Osteocyte (in vitro differentiated cells): ENCODE measurements at regions not wholly inside any gene's neighbourhood (a gene's known extent, or its start where the extent isn't known, plus 50 kb on each side); places are given as distances from the start of the nearest gene placed in this dataset.

Source experiments
- DNase-seq: peaks from one replicate; pipeline ENCODE4 v3.0.0; 2021; ENCODE audit warnings: mixed read lengths; ENCODE audit not compliant: unreplicated experiment; ENCODE audit errors: extremely low spot score
- H3K27ac Mint-ChIP-seq: one replicate; pipeline ENCODE4 v1.8.0; 2021; ENCODE audit warnings: mild to moderate bottlenecking, mixed read lengths; ENCODE audit not compliant: unreplicated experiment
- H3K27me3 Mint-ChIP-seq: one replicate; pipeline ENCODE4 v1.8.0; 2021; ENCODE audit warnings: mixed read lengths; ENCODE audit not compliant: unreplicated experiment
- H3K36me3 Mint-ChIP-seq: one replicate; pipeline ENCODE4 v1.8.0; 2021; ENCODE audit warnings: mixed read lengths; ENCODE audit not compliant: unreplicated experiment
- H3K4me1 Mint-ChIP-seq: one replicate; pipeline ENCODE4 v1.8.0; 2021; ENCODE audit warnings: mixed read lengths; ENCODE audit not compliant: unreplicated experiment
- H3K4me3 Mint-ChIP-seq: one replicate; pipeline ENCODE4 v1.8.0; 2021; ENCODE audit warnings: mild to moderate bottlenecking, moderate library complexity, mixed read lengths; ENCODE audit not compliant: unreplicated experiment
- H3K9me3 Mint-ChIP-seq: one replicate; pipeline ENCODE4 v1.8.0; 2021; ENCODE audit warnings: mixed read lengths; ENCODE audit not compliant: unreplicated experiment
- TF ChIP-seq, protein P1 (sequence below): fragments of 200-600 bp; sonication (generic); IDR thresholded peaks from 2 replicates; pipeline ENCODE4 v1.5.0; 2021; ENCODE audit warnings: antibody characterized with exemption, mild to moderate bottlenecking, moderate library complexity

DNA sequence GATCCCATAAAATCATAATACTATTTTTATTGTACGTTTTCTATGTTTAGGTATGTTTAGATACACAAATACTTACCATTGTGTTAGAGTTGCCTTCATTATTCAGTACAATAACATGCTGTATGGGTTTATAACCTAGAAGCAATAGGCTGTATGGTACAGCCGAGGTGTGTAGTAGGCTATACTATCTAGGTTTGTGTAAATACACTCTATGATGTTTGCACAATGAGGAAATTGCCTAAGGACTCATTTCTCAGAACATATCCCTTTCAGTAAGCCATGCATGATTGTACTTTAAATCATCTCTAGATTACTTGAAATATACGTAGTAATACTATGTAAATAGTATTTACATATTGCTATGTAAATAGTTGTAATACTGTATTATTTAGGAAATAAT, 156.7 kb downstream of the CDCA7 start:
- TF ChIP-seq, protein P1, sequence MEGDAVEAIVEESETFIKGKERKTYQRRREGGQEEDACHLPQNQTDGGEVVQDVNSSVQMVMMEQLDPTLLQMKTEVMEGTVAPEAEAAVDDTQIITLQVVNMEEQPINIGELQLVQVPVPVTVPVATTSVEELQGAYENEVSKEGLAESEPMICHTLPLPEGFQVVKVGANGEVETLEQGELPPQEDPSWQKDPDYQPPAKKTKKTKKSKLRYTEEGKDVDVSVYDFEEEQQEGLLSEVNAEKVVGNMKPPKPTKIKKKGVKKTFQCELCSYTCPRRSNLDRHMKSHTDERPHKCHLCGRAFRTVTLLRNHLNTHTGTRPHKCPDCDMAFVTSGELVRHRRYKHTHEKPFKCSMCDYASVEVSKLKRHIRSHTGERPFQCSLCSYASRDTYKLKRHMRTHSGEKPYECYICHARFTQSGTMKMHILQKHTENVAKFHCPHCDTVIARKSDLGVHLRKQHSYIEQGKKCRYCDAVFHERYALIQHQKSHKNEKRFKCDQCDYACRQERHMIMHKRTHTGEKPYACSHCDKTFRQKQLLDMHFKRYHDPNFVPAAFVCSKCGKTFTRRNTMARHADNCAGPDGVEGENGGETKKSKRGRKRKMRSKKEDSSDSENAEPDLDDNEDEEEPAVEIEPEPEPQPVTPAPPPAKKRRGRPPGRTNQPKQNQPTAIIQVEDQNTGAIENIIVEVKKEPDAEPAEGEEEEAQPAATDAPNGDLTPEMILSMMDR = no peak
- DNase-seq = no peak
- Mint-ChIP-seq H3K4me3 (no peak overlapping the region), H3K27me3 (peaks cover 51% of the 10 kb centered on the region), H3K27ac (no peak overlapping the region), H3K9me3 (no peaks in the 10 kb centered on the region), H3K4me1 (no peaks in the 10 kb centered on the region), H3K36me3 (no peaks in the 10 kb centered on the region)

DNA sequence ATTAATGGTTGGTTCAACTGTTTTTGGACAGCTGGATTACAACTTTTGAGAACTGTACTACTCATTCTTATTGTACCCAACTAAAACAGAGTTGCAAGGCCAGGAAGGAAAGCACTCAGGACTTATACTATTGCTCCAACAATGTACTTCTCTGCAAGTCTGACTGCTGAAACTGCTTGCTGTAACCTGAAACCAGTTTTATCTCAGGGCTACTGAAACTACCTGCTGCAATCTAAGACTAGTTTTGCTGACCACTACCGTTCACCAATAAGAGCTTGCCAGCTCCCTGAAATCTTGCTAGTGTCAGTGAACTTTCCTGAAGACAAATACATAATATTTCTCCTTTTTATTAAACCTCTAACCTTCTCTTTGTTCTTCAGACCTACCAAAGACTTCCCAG, 157.3 kb downstream of the CDCA7 start:
- H3K9me3 Mint-ChIP-seq = peaks cover 3% of the 10 kb centered on the region
- H3K27ac Mint-ChIP-seq = no peak overlapping the region
- H3K27me3 Mint-ChIP-seq = peaks cover 45% of the 10 kb centered on the region
- DNase-seq = no peak
- H3K4me3 Mint-ChIP-seq = no peak overlapping the region
- TF ChIP-seq, protein P1 = no peak
- H3K36me3 Mint-ChIP-seq = no peaks in the 10 kb centered on the region
- H3K4me1 Mint-ChIP-seq = no peaks in the 10 kb centered on the region

DNA sequence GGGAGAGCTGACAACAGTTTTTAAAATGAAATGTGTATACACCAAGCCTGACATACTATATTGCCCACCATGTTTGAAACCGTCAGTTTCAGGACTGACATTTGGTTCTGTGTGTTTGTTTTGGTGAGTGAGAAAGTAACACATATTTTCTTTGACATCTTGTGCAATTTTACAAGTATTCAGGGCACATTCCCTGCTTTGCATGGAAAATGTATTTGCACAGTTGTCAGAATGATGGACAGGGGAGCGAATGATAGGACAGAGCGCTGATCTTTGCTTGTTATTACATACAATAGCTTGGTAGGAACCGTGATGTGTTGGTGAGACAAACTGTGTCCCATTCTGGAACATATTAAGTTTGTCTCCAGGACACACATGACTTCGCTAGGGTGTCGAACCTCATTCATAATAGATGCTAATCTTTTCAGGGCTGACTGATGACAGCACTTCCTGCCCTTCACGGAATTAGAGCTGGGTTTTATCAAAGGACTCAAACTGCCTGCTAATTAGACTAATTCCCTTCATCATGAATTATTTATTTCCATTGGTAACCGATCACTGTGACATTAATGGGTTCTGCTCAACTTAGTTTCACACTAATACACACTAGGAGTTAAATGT, 158.5 kb downstream of the CDCA7 start:
- no peaks in the 10 kb centered on the region for H3K36me3 Mint-ChIP-seq
- no peak overlapping the region for H3K27ac Mint-ChIP-seq
- no peaks in the 10 kb centered on the region for H3K4me1 Mint-ChIP-seq
- no peak overlapping the region for H3K4me3 Mint-ChIP-seq
- peaks cover 38% of the 10 kb centered on the region for H3K27me3 Mint-ChIP-seq
- DNase-seq = no peak
- TF ChIP-seq, protein P1 = no peak
- peaks cover 13% of the 10 kb centered on the region for H3K9me3 Mint-ChIP-seq

DNA sequence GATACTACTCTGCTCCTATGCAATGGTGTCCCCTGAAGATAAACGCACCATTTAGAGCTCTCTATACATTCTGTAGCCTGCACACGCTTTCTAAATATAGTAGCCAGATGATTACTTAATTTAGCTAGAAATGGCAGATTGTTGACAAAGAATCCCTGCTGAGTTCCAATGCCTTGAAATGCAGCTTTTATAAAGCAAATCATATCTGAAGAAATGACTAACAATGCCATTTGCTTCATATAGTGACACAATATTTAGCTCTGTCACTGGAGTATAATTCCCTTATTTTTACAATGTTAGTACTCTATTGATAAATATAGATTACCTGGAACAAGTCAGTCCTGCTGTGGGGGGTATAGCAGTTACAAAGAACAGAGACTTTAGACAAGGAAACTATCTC, 166.2 kb downstream of the CDCA7 start:
- H3K36me3 Mint-ChIP-seq = peaks cover 1% of the 10 kb centered on the region
- peaks cover 19% of the 10 kb centered on the region for H3K9me3 Mint-ChIP-seq
- H3K27ac Mint-ChIP-seq = no peak overlapping the region
- TF ChIP-seq, protein P1 = no peak
- H3K27me3 Mint-ChIP-seq = peaks cover 17% of the 10 kb centered on the region
- H3K4me1 Mint-ChIP-seq = no peaks in the 10 kb centered on the region
- H3K4me3 Mint-ChIP-seq = no peak overlapping the region
- DNase-seq = no peak

DNA sequence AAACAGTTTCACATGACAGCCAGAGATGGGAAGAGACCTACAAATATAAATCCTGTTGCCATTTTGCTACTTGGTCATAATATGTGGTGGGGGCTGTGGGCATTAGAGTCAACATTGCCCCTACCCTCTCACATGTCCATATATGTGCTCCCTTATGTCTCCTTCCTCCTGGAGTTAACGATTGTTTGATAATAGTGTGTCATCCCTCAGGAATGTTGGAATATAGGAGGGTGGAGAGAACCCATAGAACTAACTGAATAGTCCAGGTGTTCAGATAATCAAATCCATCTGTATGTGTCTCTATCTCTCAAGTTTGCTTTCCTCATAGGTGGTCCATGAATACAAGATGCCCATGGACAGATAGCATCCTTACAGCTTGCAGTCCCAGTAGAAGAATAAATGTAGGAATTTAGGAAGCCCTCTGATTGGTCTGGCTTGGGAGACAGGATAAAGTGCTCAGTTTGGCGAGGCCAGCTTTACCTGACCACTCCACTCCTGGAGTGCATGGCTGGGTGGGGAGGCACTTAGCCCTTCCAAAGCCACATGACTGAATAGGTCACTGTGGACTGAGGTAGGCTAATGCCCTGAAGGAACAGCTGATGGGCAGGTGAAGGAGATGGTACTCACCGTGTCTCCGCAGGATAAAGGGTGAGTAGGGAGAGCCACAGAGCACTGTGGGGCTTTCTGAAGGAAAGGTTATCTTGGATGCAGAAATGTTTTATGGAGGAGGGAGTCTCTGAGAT, 166.9 kb downstream of the CDCA7 start:
- Mint-ChIP-seq H3K9me3 (peaks cover 24% of the 10 kb centered on the region), H3K27me3 (peaks cover 18% of the 10 kb centered on the region), H3K4me1 (no peaks in the 10 kb centered on the region), H3K36me3 (peaks cover 1% of the 10 kb centered on the region), H3K4me3 (no peak overlapping the region), H3K27ac (no peak overlapping the region)
- DNase-seq = no peak
- TF ChIP-seq, protein P1 = no peak
